Transverse colon (tissue), 4 donors: ENCODE measurements at regions not wholly inside any gene's neighbourhood (a gene's known extent, or its start where the extent isn't known, plus 50 kb on each side); places are given as distances from the start of the nearest gene placed in this dataset.

Source experiments
- DNase-seq: peaks from one replicate; pipeline ENCODE4 v3.0.0-alpha.2; 2019
- H3K27ac ChIP-seq, 4 donors: fragments of 200-600 bp; sonication (generic); 2 replicates each; pipeline ENCODE4 v1.5.1; 2016 to 2018; ENCODE audit warnings: inconsistent platforms in 4 of 4
- H3K27me3 ChIP-seq: fragments of 200-600 bp; sonication (generic); 2 replicates; pipeline ENCODE4 v1.5.1; 2017; ENCODE audit warnings: inconsistent platforms
- H3K36me3 ChIP-seq, 4 donors: fragments of 200-600 bp; sonication (generic); 2 replicates each; pipeline ENCODE4 v1.5.1; 2017 to 2019; ENCODE audit warnings: inconsistent platforms in 4 of 4
- H3K4me1 ChIP-seq, 4 donors: fragments of 200-600 bp; sonication (generic); 2 replicates each; pipeline ENCODE4 v1.5.1; 2017 to 2020; ENCODE audit warnings: inconsistent platforms in 4 of 4
- H3K4me3 ChIP-seq, 4 donors: fragments of 200-600 bp; sonication (generic); 1 replicate in 1 of 4; 2 replicates in 3 of 4; pipeline versions ENCODE4 v1.5.1 to v1.6.1; 2017 to 2019; ENCODE audit warnings: inconsistent platforms in 4 of 4
- H3K9me3 ChIP-seq, 2 donors: fragments of 200-600 bp; sonication (generic); 2 replicates each; pipeline ENCODE4 v1.5.1; 2017 to 2019; ENCODE audit warnings: inconsistent platforms in 2 of 2
- CTCF ChIP-seq, 5 experiments: fragments of 200-600 bp in 3 of 5; fragments of 450-650 bp in 2 of 5; sonication (generic) in 3 of 5; IDR thresholded peaks; 1 replicate in 2 of 5; 2 replicates in 3 of 5; pipeline ENCODE4 v1.5.1; 2016 to 2017; ENCODE audit warnings: antibody characterized with exemption in 5 of 5, inconsistent platforms in 3 of 5, mild to moderate bottlenecking in 2 of 5, moderate library complexity in 1 of 5
- EP300 ChIP-seq: sonication (generic); formaldehyde crosslinking; IDR thresholded peaks from one replicate; pipeline ENCODE4 v1.6.1; 2017; ENCODE audit warnings: antibody characterized with exemption, low read depth
- POLR2A ChIP-seq: fragments of 450-650 bp; IDR thresholded peaks from one replicate; pipeline ENCODE4 v1.6.1; 2016; ENCODE audit warnings: antibody characterized with exemption, mild to moderate bottlenecking, moderate library complexity
- POLR2AphosphoS5 ChIP-seq, 3 donors: sonication (generic); formaldehyde crosslinking; IDR thresholded peaks; one replicate each; pipeline ENCODE4 v1.6.1; 2016; ENCODE audit warnings: antibody characterized with exemption in 3 of 3
- WGBS, 2 donors: methylation state at CpG; one replicate each; pipeline ENCODE4 v1.1.5; 2018; ENCODE audit warnings: low coverage in 1 of 2; 5-methylcytosine and 5-hydroxymethylcytosine counted together
- in situ Hi-C, 4 donors: fragments of 200-750 bp; cut with MboI; loops; one replicate each; pipeline versions ENCODE4 v1.15.0 to v1.15.1; 2017; ENCODE audit warnings: low sequenced_read_pairs in 3 of 4, low pct_ligation_motif_present in 1 of 4, low pct_unique_long_range_greater_than_20kb in 1 of 4
- intact Hi-C: fragments of 100-400 bp; cut with DNase I; formaldehyde crosslinking; loops from one replicate; pipeline ENCODE4 v1.15.1; 2023; ENCODE audit warnings: low total_unique reads

DNA sequence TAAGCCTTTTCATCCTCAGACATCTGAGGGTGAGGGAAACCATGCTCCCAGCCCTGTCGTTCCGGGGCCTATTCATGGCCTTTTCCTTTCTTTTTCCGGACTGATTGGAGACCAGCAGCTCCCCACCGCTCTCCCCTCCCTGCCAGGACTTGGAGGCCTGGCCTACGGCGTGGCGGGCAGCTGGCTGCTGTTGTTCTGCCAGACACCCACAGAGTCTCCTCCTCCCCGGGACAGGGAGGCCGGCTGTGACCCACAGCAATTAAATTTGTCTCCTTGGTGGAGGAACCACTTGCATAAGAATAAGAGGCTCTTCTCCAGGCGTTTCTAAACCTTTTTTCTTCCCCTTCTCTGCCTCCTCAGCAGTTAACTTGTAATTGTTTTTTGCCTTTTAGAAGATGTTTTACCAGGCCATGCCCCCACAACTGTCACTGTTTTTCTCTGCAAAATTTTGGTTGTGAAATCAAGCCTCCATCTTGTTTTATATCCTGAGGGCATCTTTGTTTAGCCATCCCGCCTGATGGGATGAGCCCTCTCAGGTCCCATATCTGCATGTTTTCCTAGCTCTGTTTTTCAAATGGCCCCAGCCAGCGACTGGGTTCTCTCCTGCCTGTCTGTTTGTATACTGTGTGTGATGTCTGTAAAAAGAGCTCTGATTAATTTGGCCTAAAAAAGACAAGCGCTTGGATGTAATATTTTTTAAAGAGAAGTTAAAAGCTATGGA is 1060.0 kb upstream of the DDX18 start:
- TF ChIP-seq POLR2A (no peak), EP300 (no peak), POLR2AphosphoS5 (IDR thresholded peaks at IDR 0.05) (no peak), CTCF (IDR thresholded peaks at IDR 0.05) (no peak)
- intact Hi-C loops (no loop called here), in situ Hi-C loops (no loop called here)
- Histone ChIP-seq H3K4me1 (no peaks in the 10 kb centered on the region), H3K27me3 (no peaks in the 10 kb centered on the region), H3K9me3 (no peaks in the 10 kb centered on the region), H3K36me3 (no peaks in the 10 kb centered on the region), H3K4me3 (no peak overlapping the region), H3K27ac (no peak overlapping the region)
- WGBS, 2 donors: 72 to 80% methylated on average over 5 to 13 of the region's 13 CpGs
- DNase-seq: no peak

- in situ Hi-C loops (no loop called here), intact Hi-C loops (no loop called here)
- no peak for DNase-seq
- Histone ChIP-seq H3K27ac (no peak overlapping the region), H3K4me1 (no peaks in the 10 kb centered on the region), H3K27me3 (no peaks in the 10 kb centered on the region), H3K4me3 (no peak overlapping the region), H3K9me3 (no peaks in the 10 kb centered on the region), H3K36me3 (no peaks in the 10 kb centered on the region)
- 60 to 100% methylated on average over 1 of the region's 1 CpG for WGBS, 2 donors
- TF ChIP-seq POLR2A (no peak), CTCF (IDR thresholded peaks at IDR 0.05) (no peak), POLR2AphosphoS5 (IDR thresholded peaks at IDR 0.05) (no peak), EP300 (no peak)
Observed at GRCh38 chr2:116761864-116762263, 1052.6 kb upstream of the DDX18 start.

DNA sequence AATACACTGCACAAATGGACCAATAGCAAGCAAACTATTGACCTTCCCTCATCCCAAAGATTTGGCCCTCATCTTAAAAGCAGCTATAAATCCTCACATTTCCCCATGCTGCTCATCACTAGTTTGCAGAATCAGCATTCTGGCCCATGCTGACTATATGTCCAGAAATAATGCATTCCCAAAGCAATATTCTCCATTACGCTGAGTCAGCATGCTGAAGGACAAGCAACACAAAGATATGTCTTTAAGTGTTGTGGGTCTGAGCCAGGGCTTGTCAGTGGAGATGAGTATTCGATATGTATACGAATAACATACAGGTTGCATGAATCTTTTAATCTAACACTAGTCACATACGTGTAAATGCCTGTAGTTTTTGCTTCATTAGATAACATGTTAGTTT is 1045.0 kb upstream of the DDX18 start:
- no peak for DNase-seq
- 82 to 87% methylated on average over 3 to 4 of the region's 4 CpGs for WGBS, 2 donors
- in situ Hi-C loops: no loop called here
- Histone ChIP-seq H3K9me3 (no peaks in the 10 kb centered on the region), H3K27ac (no peak overlapping the region), H3K27me3 (no peaks in the 10 kb centered on the region), H3K36me3 (no peaks in the 10 kb centered on the region), H3K4me1 (peaks cover 0 to 3% (median 0%) of the 10 kb centered on the region in 4 donors), H3K4me3 (no peak overlapping the region)
- no peak for TF ChIP-seq CTCF (IDR thresholded peaks at IDR 0.05)
- no peak for TF ChIP-seq POLR2AphosphoS5 (IDR thresholded peaks at IDR 0.05)
- TF ChIP-seq EP300: no peak
- TF ChIP-seq POLR2A: no peak
- intact Hi-C loops: no loop called here

GRCh38 chr2:116776556-116776955 is 1037.9 kb upstream of the DDX18 start:
- Histone ChIP-seq H3K27ac (no peak overlapping the region), H3K27me3 (no peaks in the 10 kb centered on the region), H3K9me3 (no peaks in the 10 kb centered on the region), H3K36me3 (no peaks in the 10 kb centered on the region), H3K4me1 (no peaks in the 10 kb centered on the region), H3K4me3 (no peak overlapping the region)
- WGBS, 2 donors: 78 to 79% methylated on average over 6 of the region's 6 CpGs
- intact Hi-C loops: no loop called here
- TF ChIP-seq CTCF (IDR thresholded peaks at IDR 0.05) (no peak), EP300 (no peak), POLR2AphosphoS5 (IDR thresholded peaks at IDR 0.05) (no peak), POLR2A (no peak)
- no peak for DNase-seq
- in situ Hi-C loops: no loop called here
